Spleen (tissue), 7 donors: ENCODE measurements at regions not wholly inside any gene's neighbourhood (a gene's known extent, or its start where the extent isn't known, plus 50 kb on each side); places are given as distances from the start of the nearest gene placed in this dataset.

Experiments used
- POLR2A ChIP-seq, 3 donors: fragments of 450-650 bp; IDR thresholded peaks; one replicate each; pipeline ENCODE4 v1.5.1; 2017; ENCODE audit warnings: antibody characterized with exemption in 3 of 3, mild to moderate bottlenecking in 1 of 3
- TF ChIP-seq, protein P1 (sequence below), 11 experiments: fragments of 200-600 bp in 7 of 11; fragments of 450-650 bp in 4 of 11; sonication (generic) in 4 of 11; IDR thresholded peaks in 8 of 11; conservative IDR thresholded peaks in 3 of 11; 1 replicate in 7 of 11; 2 replicates in 4 of 11; pipeline versions ENCODE4 v1.4.0 to v1.8.0; 2016 to 2021; ENCODE audit warnings: antibody characterized with exemption in 11 of 11, inconsistent platforms in 4 of 11, mild to moderate bottlenecking in 1 of 11
- donor health status: DM: no; HTN: no; CAD: no; lungs with moderate emphysema.
- donor health status: DM: no; HTN: no; CAD: no.
- donor health status: DM: no; HTN: no; CAD: no.

GRCh38 chr3:79886204-79886603 lies 118.4 kb upstream of the ROBO1 start:
- TF ChIP-seq, protein P1, sequence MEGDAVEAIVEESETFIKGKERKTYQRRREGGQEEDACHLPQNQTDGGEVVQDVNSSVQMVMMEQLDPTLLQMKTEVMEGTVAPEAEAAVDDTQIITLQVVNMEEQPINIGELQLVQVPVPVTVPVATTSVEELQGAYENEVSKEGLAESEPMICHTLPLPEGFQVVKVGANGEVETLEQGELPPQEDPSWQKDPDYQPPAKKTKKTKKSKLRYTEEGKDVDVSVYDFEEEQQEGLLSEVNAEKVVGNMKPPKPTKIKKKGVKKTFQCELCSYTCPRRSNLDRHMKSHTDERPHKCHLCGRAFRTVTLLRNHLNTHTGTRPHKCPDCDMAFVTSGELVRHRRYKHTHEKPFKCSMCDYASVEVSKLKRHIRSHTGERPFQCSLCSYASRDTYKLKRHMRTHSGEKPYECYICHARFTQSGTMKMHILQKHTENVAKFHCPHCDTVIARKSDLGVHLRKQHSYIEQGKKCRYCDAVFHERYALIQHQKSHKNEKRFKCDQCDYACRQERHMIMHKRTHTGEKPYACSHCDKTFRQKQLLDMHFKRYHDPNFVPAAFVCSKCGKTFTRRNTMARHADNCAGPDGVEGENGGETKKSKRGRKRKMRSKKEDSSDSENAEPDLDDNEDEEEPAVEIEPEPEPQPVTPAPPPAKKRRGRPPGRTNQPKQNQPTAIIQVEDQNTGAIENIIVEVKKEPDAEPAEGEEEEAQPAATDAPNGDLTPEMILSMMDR (IDR thresholded peaks at IDR 0.05 in 8 of 11, conservative IDR thresholded peaks at IDR 0.05 in 3 of 11): no peak
- TF ChIP-seq POLR2A (IDR thresholded peaks at IDR 0.05): no peak
